ENCODE measurements at regions not wholly inside any gene's neighbourhood (a gene's known extent, or its start where the extent isn't known, plus 50 kb on each side); places are given as distances from the start of the nearest gene placed in this dataset.

- TF ChIP-seq POLR2AphosphoS5 (IDR thresholded peaks at IDR 0.05), result no peak
- no peak for TF ChIP-seq CTCF (IDR thresholded peaks at IDR 0.05)
- TF ChIP-seq POLR2A (IDR thresholded peaks at IDR 0.05), result no peak
Measured at GRCh38 chr4:79609817-79610216, 201.8 kb upstream of the GK2 start.

Data from sigmoid colon (tissue), 4 donors.